A673 (cell line): ENCODE measurements at regions not wholly inside any gene's neighbourhood (a gene's known extent, or its start where the extent isn't known, plus 50 kb on each side); places are given as distances from the start of the nearest gene placed in this dataset.

ENCODE experiments used
- BruUV-seq: library from RNA; stranded (reverse); fragments of 400-500 nt; replicated peaks from 2 replicates; lab custom pipeline; 2021; lab: Mats Ljungman, UMichigan
- CTCF ChIA-PET: fragments of 300-600 bp; sonication (Branson Sonifier 250); formaldehyde crosslinking; loops from one replicate; lab custom pipeline; 2022; ENCODE audit warnings: antibody characterized with exemption; lab: Charles Lee
- POLR2A ChIA-PET: fragments of 300-600 bp; sonication (Branson Sonifier 250); formaldehyde crosslinking; loops from one replicate; lab custom pipeline; 2022; ENCODE audit warnings: antibody characterized with exemption; ENCODE audit not compliant: low non-redundant PET; lab: Charles Lee
- DNase-seq: peaks from one replicate; pipeline ENCODE4 v3.0.0-alpha.2; 2015; ENCODE audit warnings: low spot score
- H3K27ac ChIP-seq: fragments of 200-600 bp; sonication (generic); 2 replicates; pipeline ENCODE4 v1.5.1; 2016; ENCODE audit warnings: mixed run types, low read depth, mild to moderate bottlenecking, mixed read lengths, antibody characterized with exemption, low read length; ENCODE audit not compliant: poor library complexity, severe bottlenecking
- H3K27me3 ChIP-seq: fragments of 200-600 bp; sonication (generic); replicated peaks from 2 replicates; pipeline ENCODE4 v1.6.1; 2017; ENCODE audit warnings: mixed run types, low read depth, mild to moderate bottlenecking, mixed read lengths, antibody characterized with exemption, low read length; ENCODE audit not compliant: insufficient read depth, poor library complexity
- H3K36me3 ChIP-seq: fragments of 200-600 bp; sonication (generic); 2 replicates; pipeline ENCODE4 v1.6.1; 2016; ENCODE audit warnings: mixed run types, mild to moderate bottlenecking, mixed read lengths, antibody characterized with exemption, low read length; ENCODE audit not compliant: insufficient read depth, poor library complexity, severe bottlenecking
- H3K4me1 ChIP-seq: fragments of 200-600 bp; sonication (generic); 2 replicates; pipeline ENCODE4 v1.6.1; 2017; ENCODE audit warnings: mixed run types, mild to moderate bottlenecking, mixed read lengths, antibody characterized with exemption, low read length; ENCODE audit not compliant: insufficient read depth, poor library complexity, severe bottlenecking
- H3K4me3 ChIP-seq: fragments of 200-600 bp; sonication (generic); 2 replicates; pipeline ENCODE4 v1.5.1; 2016; ENCODE audit warnings: low read depth, mixed run types, mild to moderate bottlenecking, mixed read lengths, low read length; ENCODE audit not compliant: poor library complexity, severe bottlenecking
- H3K9me3 ChIP-seq: fragments of 200-600 bp; sonication (generic); 2 replicates; pipeline ENCODE4 v1.6.1; 2016; ENCODE audit warnings: mixed run types, low read depth, mild to moderate bottlenecking, mixed read lengths, antibody characterized with exemption, low read length; ENCODE audit not compliant: poor library complexity, severe bottlenecking
- EZH2 ChIP-seq: fragments of 200-600 bp; sonication (generic); IDR thresholded peaks from 2 replicates; pipeline ENCODE4 v1.6.1; 2017; ENCODE audit warnings: borderline replicate concordance, low read depth, mild to moderate bottlenecking, mixed read lengths, antibody characterized with exemption, low read length; ENCODE audit not compliant: poor library complexity, severe bottlenecking
- intact Hi-C: fragments of 100-400 bp; cut with micrococcal nuclease; formaldehyde crosslinking; loops from one replicate; pipeline ENCODE4 v1.10.0; 2022; ENCODE audit not compliant: unreplicated experiment
- TF ChIP-seq, protein P1 (sequence below): fragments of 300-800, 200-600 bp; sonication (generic); conservative IDR thresholded peaks from 2 replicates; pipeline ENCODE4 v1.5.1; 2017; ENCODE audit warnings: low read depth, mild to moderate bottlenecking, antibody characterized with exemption, low read length, moderate library complexity, mixed read lengths

DNA sequence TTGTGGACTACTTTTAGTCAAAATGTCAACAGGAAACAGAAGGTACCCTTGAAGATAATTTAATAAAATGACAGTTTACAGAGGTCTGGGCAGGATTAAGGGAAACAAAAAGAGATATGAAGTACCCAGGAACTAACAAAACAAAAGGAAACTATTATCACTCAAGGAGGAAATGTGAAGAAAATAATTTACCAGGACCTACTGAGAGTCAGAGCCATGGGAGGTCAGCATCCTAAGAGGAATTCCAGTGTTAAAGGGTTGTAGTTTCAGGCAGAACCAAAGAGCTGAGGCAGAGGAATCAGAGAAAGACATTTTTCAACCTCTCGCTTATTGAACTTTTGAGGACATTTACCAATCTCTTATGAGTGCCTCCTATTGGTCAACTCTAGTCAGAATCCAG is 408.9 kb upstream of the CBLB start:
- ChIA-PET POLR2A (no interaction called here), CTCF (no interaction called here)
- no peaks in the 10 kb centered on the region for H3K9me3 ChIP-seq
- no peaks in the 10 kb centered on the region for H3K27me3 ChIP-seq
- peaks cover 7% of the 10 kb centered on the region for H3K4me1 ChIP-seq
- intact Hi-C loops, result no loop called here
- no peak overlapping the region for H3K27ac ChIP-seq
- no peak overlapping the region for H3K4me3 ChIP-seq
- no peaks in the 10 kb centered on the region for H3K36me3 ChIP-seq
- BruUV-seq, result no TSS peak
- peak; percentile 67 for DNase-seq
- TF ChIP-seq EZH2, result no peak
- TF ChIP-seq, protein P1, sequence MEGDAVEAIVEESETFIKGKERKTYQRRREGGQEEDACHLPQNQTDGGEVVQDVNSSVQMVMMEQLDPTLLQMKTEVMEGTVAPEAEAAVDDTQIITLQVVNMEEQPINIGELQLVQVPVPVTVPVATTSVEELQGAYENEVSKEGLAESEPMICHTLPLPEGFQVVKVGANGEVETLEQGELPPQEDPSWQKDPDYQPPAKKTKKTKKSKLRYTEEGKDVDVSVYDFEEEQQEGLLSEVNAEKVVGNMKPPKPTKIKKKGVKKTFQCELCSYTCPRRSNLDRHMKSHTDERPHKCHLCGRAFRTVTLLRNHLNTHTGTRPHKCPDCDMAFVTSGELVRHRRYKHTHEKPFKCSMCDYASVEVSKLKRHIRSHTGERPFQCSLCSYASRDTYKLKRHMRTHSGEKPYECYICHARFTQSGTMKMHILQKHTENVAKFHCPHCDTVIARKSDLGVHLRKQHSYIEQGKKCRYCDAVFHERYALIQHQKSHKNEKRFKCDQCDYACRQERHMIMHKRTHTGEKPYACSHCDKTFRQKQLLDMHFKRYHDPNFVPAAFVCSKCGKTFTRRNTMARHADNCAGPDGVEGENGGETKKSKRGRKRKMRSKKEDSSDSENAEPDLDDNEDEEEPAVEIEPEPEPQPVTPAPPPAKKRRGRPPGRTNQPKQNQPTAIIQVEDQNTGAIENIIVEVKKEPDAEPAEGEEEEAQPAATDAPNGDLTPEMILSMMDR, result no peak

- no peaks in the 10 kb centered on the region for H3K36me3 ChIP-seq
- DNase-seq, result no peak
- intact Hi-C loops, result no loop called here
- BruUV-seq, result no TSS peak
- CTCF ChIA-PET, result no interaction called here
- H3K27ac ChIP-seq, result no peak overlapping the region
- POLR2A ChIA-PET, result no interaction called here
- no peaks in the 10 kb centered on the region for H3K9me3 ChIP-seq
- no peak overlapping the region for H3K4me3 ChIP-seq
- H3K4me1 ChIP-seq, result peaks cover 7% of the 10 kb centered on the region
- no peaks in the 10 kb centered on the region for H3K27me3 ChIP-seq
- TF ChIP-seq, protein P1, result no peak
- no peak for TF ChIP-seq EZH2
Measured at GRCh38 chr3:106281221-106281620, 412.4 kb upstream of the CBLB start.

- H3K36me3 ChIP-seq, result no peaks in the 10 kb centered on the region
- no TSS peak for BruUV-seq
Measured at GRCh38 chr3:106282943-106283342, 414.1 kb upstream of the CBLB start.

More at GRCh38 chr3:106282943-106283342, 414.1 kb upstream of the CBLB start:
- Histone ChIP-seq H3K9me3 (no peaks in the 10 kb centered on the region), H3K27ac (no peak overlapping the region), H3K4me1 (peaks cover 4% of the 10 kb centered on the region), H3K4me3 (no peak overlapping the region), H3K27me3 (no peaks in the 10 kb centered on the region)
- ChIA-PET POLR2A (no interaction called here), CTCF (interaction anchor here (0.6 kb wide), 1 partner anchor 989 kb away, joined by 3 read pairs; no protein-coding TSS in a partner anchor)
- DNase-seq, result no peak
- intact Hi-C loops, result no loop called here
- no peak for TF ChIP-seq EZH2
- TF ChIP-seq, protein P1, result no peak
